Neuron (in vitro differentiated cells): ENCODE measurements at regions not wholly inside any gene's neighbourhood (a gene's known extent, or its start where the extent isn't known, plus 50 kb on each side); places are given as distances from the start of the nearest gene placed in this dataset.
"Not testable (repeated sequence)": the region's sequence is repeated elsewhere in the genome, so short reads cannot be mapped to it uniquely, and the experiment has no call there.

Source experiments
- H2AFZ ChIP-seq: one replicate; pipeline ENCODE4 v1.6.1; 2013; ENCODE audit warnings: low read depth, mild to moderate bottlenecking, inconsistent platforms, low read length, moderate library complexity
- H3K27me3 ChIP-seq: one replicate; pipeline ENCODE4 v1.6.1; 2013; ENCODE audit warnings: low read length; ENCODE audit not compliant: insufficient read depth
- H3K36me3 ChIP-seq: one replicate; pipeline ENCODE4 v1.6.1; 2013; ENCODE audit warnings: low read length; ENCODE audit not compliant: insufficient read depth
- H3K4me1 ChIP-seq: one replicate; pipeline ENCODE4 v1.6.1; 2013; ENCODE audit warnings: low read length; ENCODE audit not compliant: insufficient read depth
- H3K4me3 ChIP-seq: 2 replicates; pipeline ENCODE4 v1.5.1; 2013; ENCODE audit warnings: mild to moderate bottlenecking, low read length, moderate library complexity
- H3K9me3 ChIP-seq: one replicate; pipeline ENCODE4 v1.6.1; 2013; ENCODE audit warnings: low read length

- H3K36me3 ChIP-seq: peaks cover 15% of the 10 kb centered on the region
- H2AFZ ChIP-seq, H3K27me3 ChIP-seq, H3K9me3 ChIP-seq, H3K4me3 ChIP-seq: not testable (repeated sequence)
- H3K4me1 ChIP-seq: peaks cover 36% of the 10 kb centered on the region
Observed at GRCh38 chr16:21510869-21511255, 88.5 kb upstream of the METTL9 start.

- not testable (repeated sequence) for H3K27me3 ChIP-seq, H2AFZ ChIP-seq, H3K9me3 ChIP-seq, H3K4me3 ChIP-seq
- H3K36me3 ChIP-seq: peaks cover 15% of the 10 kb centered on the region
- peaks cover 39% of the 10 kb centered on the region for H3K4me1 ChIP-seq
Observed at GRCh38 chr16:21511315-21512210, 87.8 kb upstream of the METTL9 start.

- not testable (repeated sequence) for H3K9me3 ChIP-seq, H3K4me3 ChIP-seq, H3K27me3 ChIP-seq, H2AFZ ChIP-seq
- Histone ChIP-seq H3K4me1 (peaks cover 43% of the 10 kb centered on the region), H3K36me3 (peaks cover 15% of the 10 kb centered on the region)
Observed at GRCh38 chr16:21512280-21513192, 86.8 kb upstream of the METTL9 start.

GRCh38 chr16:21513337-21513741 lies 86.0 kb upstream of the METTL9 start:
- Histone ChIP-seq H3K4me1 (peaks cover 44% of the 10 kb centered on the region), H3K36me3 (peaks cover 10% of the 10 kb centered on the region)
- H3K4me3 ChIP-seq, H3K9me3 ChIP-seq, H2AFZ ChIP-seq, H3K27me3 ChIP-seq: not testable (repeated sequence)

- not testable (repeated sequence) for H2AFZ ChIP-seq, H3K4me3 ChIP-seq, H3K27me3 ChIP-seq, H3K9me3 ChIP-seq, H3K36me3 ChIP-seq
- H3K4me1 ChIP-seq: peaks cover 44% of the 10 kb centered on the region
Observed at GRCh38 chr16:21513812-21514473, 85.4 kb upstream of the METTL9 start.

- not testable (repeated sequence) for H3K27me3 ChIP-seq, H3K9me3 ChIP-seq, H2AFZ ChIP-seq, H3K36me3 ChIP-seq, H3K4me3 ChIP-seq
- peaks cover 44% of the 10 kb centered on the region for H3K4me1 ChIP-seq
Observed at GRCh38 chr16:21514474-21514840, 84.9 kb upstream of the METTL9 start.

- H3K36me3 ChIP-seq, H2AFZ ChIP-seq, H3K27me3 ChIP-seq, H3K9me3 ChIP-seq, H3K4me3 ChIP-seq: not testable (repeated sequence)
- H3K4me1 ChIP-seq: peaks cover 43% of the 10 kb centered on the region
Observed at GRCh38 chr16:21516705-21517040, 82.7 kb upstream of the METTL9 start.

- not testable (repeated sequence) for H3K36me3 ChIP-seq, H2AFZ ChIP-seq, H3K9me3 ChIP-seq, H3K27me3 ChIP-seq, H3K4me3 ChIP-seq
- H3K4me1 ChIP-seq: peaks cover 40% of the 10 kb centered on the region
Observed at GRCh38 chr16:21517263-21517662, 82.1 kb upstream of the METTL9 start.

- not testable (repeated sequence) for H3K36me3 ChIP-seq, H3K9me3 ChIP-seq, H3K27me3 ChIP-seq
Observed at GRCh38 chr16:21519361-21520133, 79.8 kb upstream of the METTL9 start.

GRCh38 chr16:21520134-21521047 lies 79.0 kb upstream of the METTL9 start:
- not testable (repeated sequence) for H2AFZ ChIP-seq, H3K36me3 ChIP-seq, H3K27me3 ChIP-seq, H3K9me3 ChIP-seq
- peaks cover 35% of the 10 kb centered on the region for H3K4me1 ChIP-seq
- peak overlapping the region; percentile 74 for H3K4me3 ChIP-seq

More at GRCh38 chr16:21519361-21520133, 79.8 kb upstream of the METTL9 start:
- not testable (repeated sequence) for H2AFZ ChIP-seq
- peaks cover 36% of the 10 kb centered on the region for H3K4me1 ChIP-seq
- H3K4me3 ChIP-seq: peak overlapping the region; percentile 74

- H3K36me3 ChIP-seq, H3K27me3 ChIP-seq, H2AFZ ChIP-seq, H3K9me3 ChIP-seq: not testable (repeated sequence)
- peak overlapping the region; percentile 74 for H3K4me3 ChIP-seq
- peaks cover 37% of the 10 kb centered on the region for H3K4me1 ChIP-seq
Observed at GRCh38 chr16:21521048-21521389, 78.4 kb upstream of the METTL9 start.
